ENCODE measurements at regions not wholly inside any gene's neighbourhood (a gene's known extent, or its start where the extent isn't known, plus 50 kb on each side); places are given as distances from the start of the nearest gene placed in this dataset.
"Not testable (repeated sequence)": the region's sequence is repeated elsewhere in the genome, so short reads cannot be mapped to it uniquely, and the experiment has no call there.

DNA sequence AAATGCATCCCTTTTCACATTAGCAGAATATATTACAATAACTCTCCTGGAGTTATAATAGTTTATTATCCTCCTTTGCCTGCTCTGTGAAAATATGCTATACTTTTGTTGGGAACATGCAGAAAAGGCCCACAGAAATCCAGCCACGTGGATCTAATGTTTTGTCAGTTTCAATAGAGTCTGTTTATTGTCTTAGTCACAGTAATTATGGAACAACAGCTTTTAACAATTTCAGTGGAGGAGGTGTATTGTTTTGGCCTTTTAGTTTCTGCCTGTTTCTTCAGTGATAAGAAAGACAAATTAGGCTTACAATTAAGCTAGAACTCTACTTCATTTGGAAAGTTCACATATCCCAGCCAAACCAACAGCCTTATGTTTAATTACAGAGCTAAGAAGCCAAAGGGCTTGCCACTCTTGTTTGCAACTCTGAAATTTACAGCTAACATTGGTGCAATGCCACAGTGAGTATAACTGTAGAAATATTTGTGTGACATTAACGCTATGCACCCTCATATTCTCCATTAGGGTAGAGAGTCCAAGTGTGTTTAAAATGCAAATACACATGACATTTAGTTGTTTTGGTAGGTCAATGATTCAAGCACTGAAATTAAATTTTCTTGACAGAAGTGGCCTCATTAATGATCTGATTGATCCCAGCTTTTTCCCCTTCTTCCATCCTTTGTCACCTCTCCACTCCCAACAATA is 175.8 kb downstream of the USP46 start:
- Histone ChIP-seq H3K4me3 (no peak overlapping the region), H3K36me3 (no peaks in the 10 kb centered on the region), H3K9me3 (replicated peaks) (no peaks in the 10 kb centered on the region), H3K27ac (replicated peaks) (no peak overlapping the region), H3K4me1 (peaks cover 5% of the 10 kb centered on the region), H3K27me3 (ENCODE audit: low read depth) (no peaks in the 10 kb centered on the region)
- intact Hi-C loops (cut with micrococcal nuclease), result no loop called here
- TF ChIP-seq, protein P1, sequence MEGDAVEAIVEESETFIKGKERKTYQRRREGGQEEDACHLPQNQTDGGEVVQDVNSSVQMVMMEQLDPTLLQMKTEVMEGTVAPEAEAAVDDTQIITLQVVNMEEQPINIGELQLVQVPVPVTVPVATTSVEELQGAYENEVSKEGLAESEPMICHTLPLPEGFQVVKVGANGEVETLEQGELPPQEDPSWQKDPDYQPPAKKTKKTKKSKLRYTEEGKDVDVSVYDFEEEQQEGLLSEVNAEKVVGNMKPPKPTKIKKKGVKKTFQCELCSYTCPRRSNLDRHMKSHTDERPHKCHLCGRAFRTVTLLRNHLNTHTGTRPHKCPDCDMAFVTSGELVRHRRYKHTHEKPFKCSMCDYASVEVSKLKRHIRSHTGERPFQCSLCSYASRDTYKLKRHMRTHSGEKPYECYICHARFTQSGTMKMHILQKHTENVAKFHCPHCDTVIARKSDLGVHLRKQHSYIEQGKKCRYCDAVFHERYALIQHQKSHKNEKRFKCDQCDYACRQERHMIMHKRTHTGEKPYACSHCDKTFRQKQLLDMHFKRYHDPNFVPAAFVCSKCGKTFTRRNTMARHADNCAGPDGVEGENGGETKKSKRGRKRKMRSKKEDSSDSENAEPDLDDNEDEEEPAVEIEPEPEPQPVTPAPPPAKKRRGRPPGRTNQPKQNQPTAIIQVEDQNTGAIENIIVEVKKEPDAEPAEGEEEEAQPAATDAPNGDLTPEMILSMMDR (IDR thresholded peaks at IDR 0.05; ENCODE audit: borderline replicate concordance), result no peak
- DNase-seq, result no peak

DNA sequence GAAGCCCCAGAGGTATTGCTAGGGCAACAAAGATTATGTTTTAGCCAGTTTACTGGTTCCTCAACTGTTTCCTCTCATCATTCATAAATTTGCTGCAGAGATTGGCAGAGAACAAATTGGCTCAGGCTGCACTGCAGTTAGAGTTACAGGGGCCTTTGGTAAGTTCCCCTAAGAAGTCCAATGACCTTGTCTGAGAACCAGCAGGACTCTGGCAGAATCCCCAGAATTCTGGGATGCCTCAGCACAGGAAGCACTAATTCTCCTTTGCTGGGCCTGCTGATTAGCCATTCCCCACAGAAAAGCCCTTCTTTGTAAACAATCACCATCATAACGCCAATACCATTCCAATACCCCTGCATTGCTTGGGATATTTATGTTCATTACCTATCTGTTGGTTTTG is 151.3 kb downstream of the USP46 start:
- peaks cover 44% of the 10 kb centered on the region for H3K4me1 ChIP-seq
- TF ChIP-seq, protein P1 (IDR thresholded peaks at IDR 0.05; ENCODE audit: borderline replicate concordance), result no peak
- intact Hi-C loops (cut with micrococcal nuclease), result no loop called here
- H3K27ac ChIP-seq (replicated peaks), result peak overlapping the region; percentile 66
- no peaks in the 10 kb centered on the region for H3K36me3 ChIP-seq
- no peaks in the 10 kb centered on the region for H3K27me3 ChIP-seq (ENCODE audit: low read depth)
- no peak overlapping the region for H3K4me3 ChIP-seq
- peak; percentile 25 for DNase-seq
- no peaks in the 10 kb centered on the region for H3K9me3 ChIP-seq (replicated peaks)

DNA sequence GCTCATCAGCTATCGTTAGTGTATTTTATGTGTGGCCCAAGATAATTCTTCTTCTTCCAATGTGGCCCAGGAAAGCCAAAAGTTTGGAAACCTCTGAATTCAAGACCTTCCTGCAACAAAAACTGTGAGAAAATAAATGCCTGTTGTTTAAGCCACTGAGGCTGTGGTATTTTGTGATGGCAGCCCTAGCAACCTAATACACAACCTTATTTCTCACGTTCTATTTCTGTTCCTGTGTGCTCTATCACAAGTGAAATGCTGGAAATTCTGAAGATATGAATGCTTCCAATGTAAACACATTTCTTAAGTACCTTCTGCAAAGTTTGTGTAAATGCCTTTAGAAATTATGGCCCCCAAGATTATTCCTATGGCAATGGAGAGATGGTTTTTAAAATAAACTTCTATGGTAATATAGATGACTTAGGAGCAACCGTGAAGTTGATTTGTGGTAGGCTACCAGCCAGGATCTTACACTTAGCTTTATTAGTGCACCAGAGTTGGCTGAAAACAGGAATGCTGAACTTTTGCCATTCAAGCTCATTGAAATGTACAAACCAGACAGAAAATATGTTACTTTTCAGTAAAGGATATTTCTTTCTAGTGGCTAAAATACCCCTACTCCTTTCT is 148.0 kb downstream of the USP46 start:
- intact Hi-C loops (cut with micrococcal nuclease), result no loop called here
- TF ChIP-seq, protein P1 (IDR thresholded peaks at IDR 0.05; ENCODE audit: borderline replicate concordance), result no peak
- peaks cover 44% of the 10 kb centered on the region for H3K4me1 ChIP-seq
- H3K4me3 ChIP-seq, result no peak overlapping the region
- H3K9me3 ChIP-seq (replicated peaks), result peaks cover 2% of the 10 kb centered on the region
- peak overlapping the region; percentile 68 for H3K27ac ChIP-seq (replicated peaks)
- no peaks in the 10 kb centered on the region for H3K36me3 ChIP-seq
- no peak for DNase-seq
- no peaks in the 10 kb centered on the region for H3K27me3 ChIP-seq (ENCODE audit: low read depth)

DNA sequence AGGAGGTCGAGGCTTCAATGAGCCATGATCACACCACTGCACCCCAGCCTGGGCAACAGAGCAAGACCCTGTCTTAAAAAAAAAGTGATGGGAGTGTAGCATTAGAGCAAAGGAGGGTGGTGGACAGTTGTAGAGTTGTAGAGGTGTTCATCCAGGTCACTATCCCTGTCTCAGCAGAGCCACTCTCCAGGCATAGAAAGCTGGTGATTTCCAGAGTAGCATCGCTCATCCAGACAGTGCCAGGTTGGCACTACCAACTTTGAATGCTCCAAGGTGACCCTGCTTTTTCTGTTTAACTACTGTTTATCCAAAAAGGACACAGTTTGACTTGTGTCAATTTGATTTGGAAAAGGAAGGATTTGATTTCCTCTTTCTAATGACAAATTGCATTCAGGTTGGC is 147.3 kb downstream of the USP46 start:
- Histone ChIP-seq H3K36me3 (no peaks in the 10 kb centered on the region), H3K9me3 (replicated peaks) (peaks cover 2% of the 10 kb centered on the region), H3K4me3 (no peak overlapping the region), H3K27me3 (ENCODE audit: low read depth) (no peaks in the 10 kb centered on the region), H3K4me1 (peaks cover 44% of the 10 kb centered on the region), H3K27ac (replicated peaks) (peak overlapping the region; percentile 68)
- DNase-seq, result no peak
- TF ChIP-seq, protein P1 (IDR thresholded peaks at IDR 0.05; ENCODE audit: borderline replicate concordance), result no peak
- intact Hi-C loops (cut with micrococcal nuclease), result no loop called here

DNA sequence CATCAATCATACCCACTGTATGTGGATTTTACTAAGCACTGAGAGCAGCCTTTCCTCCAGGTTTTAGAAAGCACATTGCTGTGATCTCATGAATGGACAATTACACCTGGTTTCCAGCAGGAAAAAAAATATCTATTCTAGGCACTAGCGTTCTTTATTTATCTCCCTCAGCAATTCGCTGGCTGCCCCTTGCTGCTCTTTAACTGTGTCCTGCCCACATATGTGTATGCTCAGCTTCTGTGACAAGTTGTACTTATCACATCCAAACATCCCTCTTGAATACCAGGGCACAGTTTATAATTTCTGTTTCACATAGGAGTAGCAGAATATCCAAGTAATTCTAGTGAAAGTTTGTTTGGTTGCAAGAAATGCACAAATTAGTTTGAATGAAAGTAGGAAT is 146.8 kb downstream of the USP46 start:
- no peak overlapping the region for H3K4me3 ChIP-seq
- intact Hi-C loops (cut with micrococcal nuclease), result no loop called here
- no peaks in the 10 kb centered on the region for H3K36me3 ChIP-seq
- H3K4me1 ChIP-seq, result peaks cover 39% of the 10 kb centered on the region
- TF ChIP-seq, protein P1 (IDR thresholded peaks at IDR 0.05; ENCODE audit: borderline replicate concordance), result no peak
- H3K9me3 ChIP-seq (replicated peaks), result peaks cover 2% of the 10 kb centered on the region
- no peaks in the 10 kb centered on the region for H3K27me3 ChIP-seq (ENCODE audit: low read depth)
- DNase-seq, result no peak
- peak overlapping the region; percentile 68 for H3K27ac ChIP-seq (replicated peaks)

DNA sequence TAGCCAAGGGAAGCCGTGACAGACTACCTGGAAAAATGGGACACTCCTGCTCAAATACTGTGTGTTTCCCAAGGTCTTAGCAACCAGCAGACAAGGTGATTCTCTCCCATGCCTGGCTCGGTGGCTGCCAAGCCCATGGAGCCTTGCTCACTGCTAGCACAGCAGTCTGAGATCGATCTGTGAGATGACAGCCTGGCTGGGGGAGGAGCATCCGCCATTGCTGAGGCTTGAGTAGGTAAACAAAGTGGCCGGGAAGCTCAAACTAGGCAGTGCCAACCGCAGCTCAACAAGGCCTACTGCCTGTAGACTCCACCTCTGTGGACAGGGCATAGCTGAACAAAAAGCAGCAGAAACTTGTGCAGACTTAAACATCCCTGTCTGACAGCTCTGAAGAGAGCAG is 137.0 kb downstream of the USP46 start:
- H3K27ac ChIP-seq (replicated peaks); H3K27me3 ChIP-seq (ENCODE audit: low read depth); DNase-seq; intact Hi-C loops (cut with micrococcal nuclease); H3K4me3 ChIP-seq; H3K9me3 ChIP-seq (replicated peaks); H3K36me3 ChIP-seq; H3K4me1 ChIP-seq: not testable (repeated sequence)

Data from left ventricle myocardium inferior (tissue), 1 donor.